GM21381 (cell line): ENCODE measurements at regions not wholly inside any gene's neighbourhood (a gene's known extent, or its start where the extent isn't known, plus 50 kb on each side); places are given as distances from the start of the nearest gene placed in this dataset.

ENCODE experiments used
- ATAC-seq: cut with Tn5 transposase; IDR thresholded peaks from one replicate; pipeline ENCODE4 v1.9.1; 2021; ENCODE audit warnings: mild to moderate bottlenecking, moderate library complexity; ENCODE audit not compliant: unreplicated experiment

DNA sequence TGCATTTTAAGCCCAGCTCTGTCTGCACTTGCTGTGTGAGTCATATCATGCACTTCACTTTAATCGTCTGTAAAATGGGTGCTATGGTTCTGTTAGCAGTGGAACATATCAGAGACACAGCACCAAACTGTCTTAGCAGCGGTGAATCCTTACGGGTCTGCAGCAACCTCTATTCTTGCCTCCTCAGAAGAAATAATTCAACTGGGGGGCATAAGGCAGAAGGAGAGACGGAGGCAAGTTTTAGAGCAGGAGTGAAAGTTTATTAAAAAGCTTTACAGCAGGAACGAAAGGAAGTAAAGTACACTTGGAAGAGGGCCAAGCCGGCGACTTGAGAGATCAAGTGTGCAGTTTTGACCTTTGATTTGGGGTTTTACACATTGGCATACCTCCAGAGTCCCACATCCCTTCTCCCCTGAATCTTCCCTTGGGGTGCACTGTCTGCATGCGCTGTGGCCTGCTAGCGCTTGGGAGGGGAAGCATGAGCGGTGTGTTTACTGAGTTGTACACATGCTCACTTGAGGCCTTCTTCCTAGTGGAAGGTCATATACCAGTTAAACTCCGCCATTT lies 109.8 kb downstream of the DDX1 start:
- ATAC-seq: no peak

GRCh38 chr2:15701991-15702390 lies 110.3 kb downstream of the DDX1 start:
- no peak for ATAC-seq

- ATAC-seq: no peak
Measured at GRCh38 chr2:15702452-15702851, 110.8 kb downstream of the DDX1 start.

- ATAC-seq: no peak
Measured at GRCh38 chr2:15703365-15703869, 111.7 kb downstream of the DDX1 start.

DNA sequence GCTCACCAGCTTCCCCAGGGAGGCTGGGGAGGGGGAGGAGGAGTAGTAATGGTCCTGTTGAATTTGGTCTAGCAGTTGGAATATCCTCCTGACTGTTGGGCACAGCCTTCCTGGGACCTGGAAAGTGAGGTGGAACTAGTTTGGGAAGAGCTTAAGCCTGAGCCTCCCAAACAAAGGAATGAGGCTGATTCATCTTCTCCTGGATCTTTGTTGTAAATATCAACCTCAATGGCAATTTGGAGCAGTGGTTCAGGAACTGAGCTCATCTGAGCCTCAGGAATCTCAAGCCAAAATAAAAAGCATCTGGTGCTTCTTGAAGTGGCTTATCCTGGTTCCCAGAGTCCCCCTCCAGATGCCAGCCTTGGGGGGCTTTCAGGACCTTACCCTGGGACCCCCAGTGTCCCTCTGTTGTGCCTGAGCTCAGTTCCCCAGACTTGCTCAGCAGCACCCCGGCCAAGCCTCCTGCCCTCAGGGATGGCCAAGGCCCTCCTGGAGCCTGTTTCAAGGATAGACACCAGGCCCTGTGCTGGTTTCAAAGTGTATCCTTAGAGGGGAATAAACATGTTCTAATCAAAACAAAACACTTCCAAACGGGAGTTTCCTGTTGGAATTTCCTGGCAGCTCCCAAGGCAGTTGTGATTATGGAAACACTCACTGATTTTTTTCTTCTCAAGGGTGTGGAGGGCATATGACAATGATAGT lies 112.6 kb downstream of the DDX1 start:
- ATAC-seq: no peak

GRCh38 chr2:15704788-15705115 lies 113.1 kb downstream of the DDX1 start:
- no peak for ATAC-seq

GRCh38 chr2:15705310-15705709 lies 113.6 kb downstream of the DDX1 start:
- no peak for ATAC-seq

GRCh38 chr2:15705839-15706386 lies 114.2 kb downstream of the DDX1 start:
- ATAC-seq: no peak

DNA sequence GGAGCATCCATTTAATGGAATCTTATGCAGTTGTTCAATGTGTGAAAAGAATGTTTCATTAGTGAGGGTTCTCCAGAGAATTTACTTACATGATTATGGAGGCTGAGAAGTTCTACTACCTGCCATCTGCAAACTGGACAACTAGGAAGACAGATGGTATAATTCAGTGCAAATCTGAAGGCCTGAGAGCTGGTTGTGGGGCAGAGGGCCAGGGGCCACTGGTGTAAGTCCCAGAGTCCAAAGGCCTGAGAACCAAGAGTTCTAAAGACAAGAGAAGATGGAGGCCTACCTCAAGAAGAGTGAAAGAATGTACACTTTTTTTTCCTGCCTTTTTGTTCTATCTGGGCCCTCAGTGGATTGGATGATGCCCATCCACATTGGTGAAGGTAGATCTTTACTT lies 114.8 kb downstream of the DDX1 start:
- no peak for ATAC-seq

GRCh38 chr2:15706986-15707632 lies 115.4 kb downstream of the DDX1 start:
- ATAC-seq: no peak

DNA sequence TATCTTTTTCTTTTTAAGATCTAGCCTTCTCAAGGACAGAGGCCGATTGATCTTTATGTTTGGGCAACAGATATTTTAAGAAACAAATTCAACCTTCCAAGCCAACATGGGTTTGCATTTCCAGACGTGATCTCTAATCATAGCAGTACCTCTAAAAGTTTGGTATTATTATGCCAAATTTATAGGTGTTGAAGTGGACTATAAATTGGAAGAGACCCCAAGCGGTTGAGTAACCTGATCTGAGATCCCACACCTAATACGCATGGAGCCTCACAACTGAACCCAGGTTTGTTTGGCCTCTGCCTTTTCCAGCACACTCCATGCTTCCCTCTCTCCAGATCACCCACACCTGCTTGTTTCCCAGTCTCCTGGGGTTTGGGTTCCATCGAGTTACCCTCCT lies 116.5 kb downstream of the DDX1 start:
- no peak for ATAC-seq

- no peak for ATAC-seq
Measured at GRCh38 chr2:15708865-15709820, 117.5 kb downstream of the DDX1 start.

DNA sequence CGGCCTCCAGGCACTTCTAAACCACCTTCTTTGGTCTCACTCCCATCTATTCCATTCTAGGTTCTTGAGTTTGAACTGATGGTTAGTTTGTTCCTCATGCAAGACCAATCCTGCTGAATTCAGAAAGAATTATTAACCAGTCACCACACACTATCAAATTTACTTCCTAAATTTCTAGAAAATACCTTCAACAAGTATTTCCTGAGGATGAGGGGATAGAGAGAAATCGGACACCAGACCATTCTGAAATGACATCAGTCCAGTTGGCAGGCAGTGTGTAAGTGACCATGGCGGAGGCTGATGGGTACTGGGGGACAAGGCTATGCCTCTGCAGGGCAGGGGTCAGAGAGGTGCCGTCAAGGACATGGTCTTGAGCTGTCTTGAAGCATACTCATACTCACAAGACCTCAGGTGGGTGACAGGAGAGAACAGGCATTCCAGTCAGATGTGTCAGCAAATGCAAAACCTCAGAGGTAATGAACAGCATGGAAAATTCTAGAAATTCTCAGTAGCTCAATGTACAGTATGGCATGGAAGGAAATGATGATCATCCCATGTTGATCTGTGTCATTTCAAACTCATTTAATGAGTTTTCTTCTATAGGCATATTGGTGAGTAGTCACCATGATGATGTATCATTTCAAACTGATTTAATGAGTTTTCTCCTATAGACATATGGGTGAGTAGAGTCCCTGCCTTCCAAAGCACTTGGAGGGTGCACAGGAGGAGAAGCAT lies 119.6 kb downstream of the DDX1 start:
- no peak for ATAC-seq

- no peak for ATAC-seq
Measured at GRCh38 chr2:15712551-15713342, 121.1 kb downstream of the DDX1 start.

DNA sequence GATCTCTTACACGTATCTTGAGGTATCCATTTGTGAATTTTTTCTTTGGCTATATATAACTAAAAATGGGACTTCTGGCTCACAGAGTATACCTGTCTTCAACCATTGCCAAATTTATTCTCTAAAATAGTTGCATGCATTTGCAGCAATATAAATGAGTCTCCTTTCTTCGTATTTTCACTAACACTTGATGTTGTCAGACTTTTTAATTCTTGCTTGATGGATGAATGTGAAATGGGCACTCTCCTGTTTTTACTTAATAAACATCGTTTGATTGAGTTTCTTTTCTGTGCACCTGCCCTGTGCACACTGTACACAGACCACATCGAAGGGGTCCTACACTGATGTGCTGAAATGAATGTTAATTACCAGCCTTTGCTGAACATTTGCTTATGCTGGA lies 121.8 kb downstream of the DDX1 start:
- ATAC-seq: no peak

- no peak for ATAC-seq
Measured at GRCh38 chr2:15714002-15714401, 122.3 kb downstream of the DDX1 start.

GRCh38 chr2:15714609-15715008 lies 122.9 kb downstream of the DDX1 start:
- no peak for ATAC-seq

DNA sequence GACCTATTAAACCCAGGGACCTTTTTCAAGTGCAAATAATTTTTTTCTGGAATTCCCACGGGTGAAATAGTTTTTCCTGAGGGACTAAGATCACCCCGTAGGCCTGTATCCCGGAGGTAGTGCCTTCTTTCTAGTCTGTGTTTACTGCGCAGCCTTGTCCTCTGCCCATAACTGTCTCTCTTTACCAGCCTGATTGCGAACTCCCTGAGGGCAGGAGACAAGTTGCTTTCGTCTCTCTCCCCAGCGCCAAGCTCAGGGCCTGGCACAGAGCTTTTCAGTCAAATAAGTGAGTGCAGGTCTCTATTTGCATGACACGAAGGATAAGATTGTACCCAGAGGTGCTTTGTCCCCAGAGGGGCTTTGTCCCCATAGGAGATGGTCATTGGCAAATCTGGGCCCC lies 123.9 kb downstream of the DDX1 start:
- ATAC-seq: no peak

DNA sequence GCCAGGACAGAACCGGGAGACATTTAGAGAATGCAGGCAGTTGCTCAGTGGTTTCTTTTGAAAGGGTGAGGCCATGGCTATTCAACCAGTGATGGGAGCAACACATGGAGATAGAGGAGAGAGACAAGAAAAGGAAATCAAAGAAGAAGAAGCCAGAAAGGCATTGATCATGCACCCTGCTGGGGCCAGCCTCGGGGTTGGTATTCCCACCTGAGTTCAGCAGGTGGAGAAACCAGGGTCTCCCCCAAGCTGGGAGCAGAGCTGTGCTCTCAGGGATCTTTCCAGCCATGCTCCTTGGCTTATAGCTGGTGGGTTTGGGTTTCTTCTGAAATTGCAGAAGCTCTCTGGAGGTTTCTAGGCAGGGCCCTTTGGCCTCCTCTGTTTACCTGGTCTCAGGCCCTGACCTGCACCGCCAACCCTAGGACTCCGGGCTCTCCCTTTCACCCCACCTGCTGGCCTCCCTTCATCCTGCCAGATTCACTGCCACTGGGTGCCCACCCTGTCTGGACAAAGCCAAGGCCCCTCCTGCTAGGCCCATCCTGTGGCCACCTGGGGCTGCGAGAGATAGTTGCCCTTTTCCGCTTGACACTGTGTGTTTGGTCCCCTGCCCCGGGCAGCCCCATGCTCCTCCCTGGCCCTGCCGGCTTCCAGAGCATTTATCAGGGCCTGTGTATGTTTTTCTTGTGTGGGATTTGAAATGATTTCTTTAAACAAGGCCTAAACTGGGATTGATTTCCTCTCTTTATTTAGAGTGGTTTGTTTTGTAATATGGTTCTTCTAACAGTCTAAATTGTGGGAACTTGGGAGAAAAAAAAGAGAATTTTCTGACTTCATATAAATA lies 126.7 kb downstream of the DDX1 start:
- no peak for ATAC-seq
